IgD-negative memory B cell (primary cell): ENCODE measurements at regions not wholly inside any gene's neighbourhood (a gene's known extent, or its start where the extent isn't known, plus 50 kb on each side); places are given as distances from the start of the nearest gene placed in this dataset.

Experiments used
- H3K27ac Mint-ChIP-seq, 3 donors: one replicate each; pipeline ENCODE4 v1.8.0; 2020 to 2022; ENCODE audit warnings: mild to moderate bottlenecking in 3 of 3, mixed read lengths in 3 of 3, moderate library complexity in 1 of 3
- H3K27me3 Mint-ChIP-seq: one replicate; pipeline ENCODE4 v1.8.0; 2021; ENCODE audit warnings: mixed read lengths
- H3K36me3 Mint-ChIP-seq: one replicate; pipeline ENCODE4 v1.8.0; 2020; ENCODE audit warnings: mild to moderate bottlenecking, mixed read lengths
- H3K4me1 Mint-ChIP-seq, 3 donors: one replicate each; pipeline ENCODE4 v1.8.0; 2020 to 2022; ENCODE audit warnings: mixed read lengths in 3 of 3, mild to moderate bottlenecking in 1 of 3
- H3K4me3 Mint-ChIP-seq, 4 donors: one replicate each; pipeline ENCODE4 v1.8.0; 2020 to 2022; ENCODE audit warnings: mild to moderate bottlenecking in 4 of 4, mixed read lengths in 4 of 4, moderate library complexity in 3 of 4
- H3K9me3 Mint-ChIP-seq, 3 donors: one replicate each; pipeline ENCODE4 v1.8.0; 2020 to 2021; ENCODE audit warnings: mixed read lengths in 3 of 3, mild to moderate bottlenecking in 1 of 3

GRCh38 chr1:37389327-37389726, 85.1 kb upstream of the ZC3H12A start:
- H3K9me3 Mint-ChIP-seq = no peaks in the 10 kb centered on the region
- peaks cover 18% of the 10 kb centered on the region for H3K27me3 Mint-ChIP-seq
- peaks cover 0 to 3% (median 0%) of the 10 kb centered on the region in 3 donors for H3K4me1 Mint-ChIP-seq
- no peak overlapping the region for H3K27ac Mint-ChIP-seq
- peaks cover 2% of the 10 kb centered on the region for H3K36me3 Mint-ChIP-seq
- H3K4me3 Mint-ChIP-seq = no peak overlapping the region

DNA sequence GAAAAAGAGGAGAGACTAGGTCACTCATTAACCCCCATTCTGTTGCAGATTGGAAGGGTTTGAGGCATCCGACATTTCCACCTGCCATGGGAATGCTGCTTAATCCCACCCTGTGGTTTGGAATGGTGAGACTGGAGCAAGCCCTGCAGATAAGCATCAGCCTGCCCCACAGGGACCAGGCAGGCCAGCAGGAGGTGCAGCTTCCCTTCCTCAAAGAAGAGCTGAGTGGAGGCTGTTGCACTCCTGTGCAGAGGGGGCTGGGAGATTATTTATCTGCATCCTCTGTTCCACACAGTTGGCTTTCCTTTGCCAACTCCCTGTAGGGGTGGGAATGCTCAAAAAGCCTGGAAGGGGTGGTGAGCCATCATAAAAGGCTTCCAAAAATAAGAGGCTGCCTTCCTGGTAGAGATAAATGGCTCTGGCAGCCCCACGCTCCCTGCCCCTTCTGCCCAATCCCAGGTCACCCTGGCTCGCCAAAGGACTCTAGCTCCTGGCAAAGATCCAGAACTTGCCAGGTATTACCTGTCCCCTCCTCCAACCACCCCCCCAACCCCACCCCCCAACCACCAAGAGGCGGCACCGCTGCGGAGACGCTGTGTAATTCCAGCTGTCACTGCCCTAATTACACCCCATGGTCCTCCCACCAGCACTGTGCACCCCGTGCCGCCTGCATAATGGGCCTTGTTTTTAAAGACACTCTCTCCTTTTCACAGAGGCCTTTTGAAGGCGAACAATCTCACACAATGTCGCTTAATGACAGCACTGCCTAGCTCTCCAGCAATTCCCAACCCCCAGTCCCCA, 83.0 kb upstream of the ZC3H12A start:
- Mint-ChIP-seq H3K36me3 (peaks cover 2% of the 10 kb centered on the region), H3K9me3 (no peaks in the 10 kb centered on the region), H3K27me3 (peaks cover 22% of the 10 kb centered on the region), H3K27ac (no peak overlapping the region), H3K4me1 (peaks cover 0 to 2% (median 0%) of the 10 kb centered on the region in 3 donors), H3K4me3 (no peak overlapping the region)

DNA sequence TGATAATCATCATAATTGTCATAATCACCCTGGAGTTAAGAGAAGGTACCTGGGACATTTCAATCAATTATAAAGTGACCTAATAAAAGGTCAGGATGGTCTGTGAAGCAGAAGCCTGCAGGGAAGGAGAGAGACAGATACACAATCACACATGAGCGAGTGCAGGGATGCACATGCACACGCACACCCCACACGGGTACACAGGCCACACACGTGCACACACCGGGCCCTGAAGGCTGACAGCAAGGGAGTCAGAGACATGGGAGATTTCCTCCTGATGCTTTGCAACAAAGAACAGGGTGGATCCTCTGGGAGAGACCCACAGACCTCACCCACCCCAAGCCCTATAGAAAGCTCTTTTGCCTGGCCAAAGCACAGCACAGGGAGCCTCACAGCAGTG, 82.3 kb upstream of the ZC3H12A start:
- Mint-ChIP-seq H3K4me1 (peaks cover 0 to 2% (median 0%) of the 10 kb centered on the region in 3 donors), H3K4me3 (no peak overlapping the region), H3K27ac (no peak overlapping the region), H3K27me3 (peaks cover 24% of the 10 kb centered on the region), H3K9me3 (no peaks in the 10 kb centered on the region), H3K36me3 (peaks cover 2% of the 10 kb centered on the region)

DNA sequence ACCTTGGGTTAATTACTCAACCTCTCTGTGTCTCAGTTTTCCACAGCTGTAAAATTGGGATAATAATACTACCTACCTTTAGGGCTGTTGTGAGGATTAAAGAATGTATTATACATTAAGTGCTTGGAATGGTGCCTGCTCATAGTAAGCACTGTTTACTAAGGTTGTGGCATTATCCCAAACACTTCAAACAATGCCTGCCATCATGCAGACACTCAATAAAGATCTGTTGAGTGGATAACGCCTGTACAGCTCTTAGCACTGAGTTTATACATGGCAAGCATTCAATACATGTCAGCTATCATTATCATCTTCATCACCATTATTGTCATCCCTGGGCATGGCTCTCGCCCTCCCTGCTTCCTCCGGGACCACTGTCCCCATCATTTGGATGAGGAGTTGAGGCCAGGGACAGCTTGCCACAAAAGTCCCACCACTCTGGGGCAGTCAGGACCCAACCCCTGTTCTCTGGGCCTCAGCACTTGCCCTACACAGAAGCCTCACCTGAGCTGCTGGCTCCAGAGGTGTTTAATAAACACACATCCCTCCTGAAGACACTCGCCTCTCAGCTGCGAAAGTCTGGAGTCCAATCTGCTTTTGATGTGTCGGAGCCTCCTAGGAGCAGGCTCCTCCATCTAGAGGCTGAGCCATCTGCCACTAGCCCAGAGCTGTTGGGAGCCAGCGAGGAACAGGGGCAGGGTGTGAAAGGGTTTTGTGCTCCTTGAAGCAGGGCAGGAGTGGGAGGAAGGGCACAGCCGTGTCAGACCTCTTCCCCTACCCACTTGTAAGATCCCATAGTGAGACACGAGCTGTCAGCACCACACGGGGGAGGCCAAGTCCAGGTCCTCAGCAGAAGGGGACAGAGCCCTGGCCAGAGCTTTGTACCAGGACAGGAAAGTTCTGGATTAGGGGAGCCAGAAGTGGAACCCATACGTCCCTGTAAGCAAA, 80.9 kb upstream of the ZC3H12A start:
- Mint-ChIP-seq H3K27ac (no peak overlapping the region), H3K36me3 (no peaks in the 10 kb centered on the region), H3K4me3 (no peak overlapping the region), H3K4me1 (peaks cover 0 to 1% (median 0%) of the 10 kb centered on the region in 3 donors), H3K9me3 (no peaks in the 10 kb centered on the region), H3K27me3 (peaks cover 28% of the 10 kb centered on the region)

- peaks cover 26% of the 10 kb centered on the region for H3K27me3 Mint-ChIP-seq
- peaks cover 0 to 1% (median 0%) of the 10 kb centered on the region in 3 donors for H3K4me1 Mint-ChIP-seq
- no peaks in the 10 kb centered on the region for H3K9me3 Mint-ChIP-seq
Observed at GRCh38 chr1:37394574-37395464, 79.6 kb upstream of the ZC3H12A start.

GRCh38 chr1:37398096-37398495, 76.3 kb upstream of the ZC3H12A start:
- H3K4me1 Mint-ChIP-seq = peaks cover 0 to 1% (median 0%) of the 10 kb centered on the region in 3 donors
- peak overlapping the region in 1 of 4 donors; percentile 43 for H3K4me3 Mint-ChIP-seq
- H3K36me3 Mint-ChIP-seq = no peaks in the 10 kb centered on the region
- peaks cover 18% of the 10 kb centered on the region for H3K27me3 Mint-ChIP-seq
- no peak overlapping the region for H3K27ac Mint-ChIP-seq
- H3K9me3 Mint-ChIP-seq = no peaks in the 10 kb centered on the region

More at GRCh38 chr1:37394574-37395464, 79.6 kb upstream of the ZC3H12A start:
- Mint-ChIP-seq H3K36me3 (no peaks in the 10 kb centered on the region), H3K4me3 (no peak overlapping the region), H3K27ac (no peak overlapping the region)

- H3K36me3 Mint-ChIP-seq = no peaks in the 10 kb centered on the region
- peaks cover 14% of the 10 kb centered on the region for H3K27me3 Mint-ChIP-seq
- no peak overlapping the region for H3K27ac Mint-ChIP-seq
- H3K4me3 Mint-ChIP-seq = no peak overlapping the region
- H3K9me3 Mint-ChIP-seq = no peaks in the 10 kb centered on the region
- H3K4me1 Mint-ChIP-seq = peaks cover 0 to 1% (median 0%) of the 10 kb centered on the region in 3 donors
Observed at GRCh38 chr1:37399205-37399604, 75.2 kb upstream of the ZC3H12A start.

DNA sequence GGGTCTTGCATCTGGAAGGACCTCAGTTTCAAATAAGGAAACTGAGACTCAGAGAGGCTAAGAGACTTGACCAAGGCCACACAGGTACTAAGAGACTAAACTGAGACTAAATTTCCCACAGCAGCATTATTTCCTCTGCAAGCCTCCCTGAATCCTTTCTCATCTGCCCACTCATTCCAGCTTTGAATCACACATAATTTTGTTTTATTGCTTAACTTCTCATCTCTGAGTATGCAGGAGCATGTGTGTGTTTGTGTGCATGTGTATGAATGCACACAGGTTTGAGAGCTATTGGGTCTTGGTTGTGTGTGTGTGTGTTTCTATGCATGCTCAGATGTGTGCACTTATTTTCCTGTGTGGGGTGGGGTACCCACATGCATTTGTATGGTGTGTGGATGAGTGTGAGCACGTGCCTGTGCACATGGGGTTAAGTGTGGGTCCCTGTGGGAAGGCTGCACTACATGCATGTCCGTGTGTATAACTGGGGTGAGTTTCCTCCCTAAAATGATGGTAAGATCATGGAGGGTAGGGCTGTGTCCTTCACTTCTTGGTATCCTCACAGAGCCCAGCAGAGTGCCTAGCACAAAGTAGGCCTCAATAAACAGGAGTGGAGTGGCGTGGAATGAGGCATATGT, 74.4 kb upstream of the ZC3H12A start:
- H3K4me3 Mint-ChIP-seq = no peak overlapping the region
- no peak overlapping the region for H3K27ac Mint-ChIP-seq
- no peaks in the 10 kb centered on the region for H3K36me3 Mint-ChIP-seq
- no peaks in the 10 kb centered on the region for H3K9me3 Mint-ChIP-seq
- H3K27me3 Mint-ChIP-seq = peaks cover 12% of the 10 kb centered on the region
- peaks cover 0 to 1% (median 0%) of the 10 kb centered on the region in 3 donors for H3K4me1 Mint-ChIP-seq

DNA sequence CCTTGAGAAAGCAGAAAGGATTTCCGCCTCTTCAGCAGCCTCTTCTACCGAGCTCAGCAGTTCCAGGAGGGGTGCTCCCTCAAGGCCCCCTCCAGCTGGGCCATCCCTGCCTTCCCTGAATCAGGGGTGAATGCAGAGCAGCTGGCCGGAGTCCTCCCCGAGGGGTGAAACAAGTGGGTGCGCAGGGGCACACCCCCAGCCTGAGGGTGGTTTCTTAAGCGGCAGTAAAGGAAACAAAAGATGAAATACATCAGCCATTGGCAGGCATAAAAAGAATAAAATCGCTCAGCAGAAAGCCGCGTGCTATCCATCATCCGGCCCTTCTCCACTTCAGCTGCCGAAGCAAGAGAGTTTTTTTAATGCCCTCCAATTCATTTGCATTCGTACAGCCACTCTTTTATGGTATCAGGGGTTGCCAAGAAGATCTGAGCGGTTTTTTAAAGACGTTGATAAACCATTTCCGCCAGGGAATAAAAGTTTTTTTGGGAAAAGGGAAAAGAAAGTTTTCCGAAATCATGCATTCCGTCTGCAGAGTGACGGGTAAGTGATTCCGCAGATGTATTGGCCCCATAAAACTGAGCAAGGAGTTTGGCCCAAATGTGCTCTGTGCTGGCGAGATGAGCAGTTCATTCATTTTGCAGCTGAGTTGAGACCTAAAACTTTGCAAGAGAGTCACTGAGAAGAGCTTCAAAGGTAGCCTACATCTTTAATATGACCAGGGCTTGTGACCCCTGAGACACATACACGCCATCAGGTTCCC, 73.7 kb upstream of the ZC3H12A start:
- no peak overlapping the region for H3K27ac Mint-ChIP-seq
- peaks cover 0 to 1% (median 0%) of the 10 kb centered on the region in 3 donors for H3K4me1 Mint-ChIP-seq
- no peak overlapping the region for H3K4me3 Mint-ChIP-seq
- no peaks in the 10 kb centered on the region for H3K36me3 Mint-ChIP-seq
- no peaks in the 10 kb centered on the region for H3K9me3 Mint-ChIP-seq
- peaks cover 18% of the 10 kb centered on the region for H3K27me3 Mint-ChIP-seq

DNA sequence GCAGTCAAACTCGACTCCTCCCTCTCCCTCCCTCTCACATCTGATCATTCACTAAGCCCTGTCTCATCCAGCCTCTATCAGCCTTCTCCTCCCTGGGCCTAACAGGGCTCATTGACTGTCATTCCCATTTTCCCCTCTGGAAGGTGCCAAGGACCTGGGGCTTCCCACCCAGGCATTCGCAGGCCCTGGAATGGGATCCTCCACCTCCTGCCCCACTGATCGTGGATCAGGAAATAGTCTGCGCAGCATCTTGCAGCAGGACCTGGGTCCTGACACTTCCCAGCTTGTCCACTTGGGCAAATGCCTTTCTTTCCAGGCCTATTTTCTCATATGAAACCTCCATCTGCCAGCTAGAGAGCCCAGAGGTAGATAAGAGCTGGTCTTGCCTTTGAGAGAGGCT, 71.2 kb upstream of the ZC3H12A start:
- Mint-ChIP-seq H3K4me1 (no peaks in the 10 kb centered on the region), H3K27ac (no peak overlapping the region), H3K36me3 (no peaks in the 10 kb centered on the region), H3K4me3 (no peak overlapping the region), H3K27me3 (peaks cover 13% of the 10 kb centered on the region), H3K9me3 (no peaks in the 10 kb centered on the region)

DNA sequence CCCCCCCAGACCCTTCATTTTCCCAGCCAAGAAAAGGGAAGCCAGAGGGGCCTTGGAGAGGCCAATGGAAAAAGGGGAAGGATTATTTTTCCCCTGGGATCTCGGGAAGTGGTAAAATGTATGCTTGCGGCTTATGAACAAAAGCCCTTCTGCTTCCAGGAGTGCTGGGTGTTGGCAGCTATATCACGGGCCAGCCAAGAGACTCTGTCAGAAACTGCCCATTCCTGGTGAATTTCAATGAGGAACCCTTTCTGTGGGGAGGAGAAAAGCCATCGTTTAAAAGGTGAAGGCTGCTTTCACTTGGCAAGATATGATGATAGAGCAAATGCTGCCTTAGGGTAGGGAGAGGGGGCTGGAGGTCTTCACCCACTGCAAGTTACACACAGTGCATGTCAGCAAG, 69.7 kb upstream of the ZC3H12A start:
- Mint-ChIP-seq H3K27me3 (peaks cover 13% of the 10 kb centered on the region), H3K9me3 (no peaks in the 10 kb centered on the region), H3K4me3 (no peak overlapping the region), H3K4me1 (no peaks in the 10 kb centered on the region), H3K36me3 (no peaks in the 10 kb centered on the region), H3K27ac (no peak overlapping the region)

- Mint-ChIP-seq H3K4me3 (no peak overlapping the region), H3K4me1 (no peaks in the 10 kb centered on the region), H3K36me3 (no peaks in the 10 kb centered on the region), H3K9me3 (no peaks in the 10 kb centered on the region), H3K27me3 (peaks cover 14% of the 10 kb centered on the region), H3K27ac (no peak overlapping the region)
Observed at GRCh38 chr1:37410105-37410504, 64.3 kb upstream of the ZC3H12A start.

DNA sequence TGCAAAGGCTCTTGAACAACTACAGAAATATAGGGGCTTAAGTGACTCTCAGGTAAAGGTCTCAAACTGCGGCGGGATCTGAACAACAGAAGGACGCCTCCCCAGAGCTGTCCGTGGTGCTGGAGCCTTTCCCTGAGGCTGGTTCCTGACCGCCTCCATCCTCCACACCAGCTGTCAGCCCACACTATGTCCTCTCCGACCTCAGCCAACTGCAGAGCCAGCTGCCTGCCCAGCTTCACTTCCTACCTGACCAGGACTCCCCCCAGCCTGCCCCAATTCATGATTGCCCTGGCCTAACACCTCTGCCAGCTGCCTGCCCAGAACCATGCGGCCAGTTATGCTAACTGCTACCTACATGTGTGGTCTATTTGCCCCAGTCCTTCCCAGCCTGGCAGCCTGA, 63.6 kb upstream of the ZC3H12A start:
- Mint-ChIP-seq H3K27ac (no peak overlapping the region), H3K4me1 (no peaks in the 10 kb centered on the region), H3K27me3 (peaks cover 12% of the 10 kb centered on the region), H3K9me3 (no peaks in the 10 kb centered on the region), H3K36me3 (no peaks in the 10 kb centered on the region), H3K4me3 (no peak overlapping the region)
